ENCODE measurements at regions not wholly inside any gene's neighbourhood (a gene's known extent, or its start where the extent isn't known, plus 50 kb on each side); places are given as distances from the start of the nearest gene placed in this dataset.

- TF ChIP-seq CTCF (conservative IDR thresholded peaks at IDR 0.05; ENCODE audit: low read length) (no peak), EZH2phosphoT487 (IDR thresholded peaks at IDR 0.05; ENCODE audit: borderline replicate concordance) (no peak)
These were observed 171.3 kb upstream of the ID2 start for GRCh38 chr2:8510519-8510918.

Data from Loucy (cell line).